Umbilical cord (tissue), 1 donor: ENCODE measurements at regions not wholly inside any gene's neighbourhood (a gene's known extent, or its start where the extent isn't known, plus 50 kb on each side); places are given as distances from the start of the nearest gene placed in this dataset.
"Not testable (repeated sequence)": the region's sequence is repeated elsewhere in the genome, so short reads cannot be mapped to it uniquely, and the experiment has no call there.

ENCODE experiments used
- DNase-seq: peaks from one replicate; pipeline ENCODE4 v3.0.0-alpha.2; 2015; ENCODE audit warnings: low spot score

DNA sequence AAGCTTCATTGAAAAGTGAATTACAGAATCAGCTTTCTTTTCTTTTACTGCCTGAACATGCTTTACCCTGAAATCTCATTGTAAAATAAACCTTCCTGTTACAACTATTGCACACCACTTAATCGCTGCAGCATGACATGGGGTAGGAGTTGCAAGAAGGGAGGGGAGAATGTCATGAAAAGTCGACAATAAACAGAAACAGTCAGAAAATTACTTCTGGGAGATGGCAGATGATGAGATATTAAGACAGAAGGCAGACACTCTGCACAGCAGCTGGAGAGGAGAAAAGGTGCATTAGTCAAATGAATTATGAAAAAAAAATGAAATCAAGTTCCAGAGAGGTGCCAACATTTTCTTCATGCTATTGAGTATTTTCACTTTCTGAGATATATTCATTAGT is 287.7 kb downstream of the PCDH7 start:
- DNase-seq = peak; percentile 80

- no peak for DNase-seq
Measured at GRCh38 chr4:31009926-31010325, 289.8 kb downstream of the PCDH7 start.

GRCh38 chr4:31015123-31015522 is 295.0 kb downstream of the PCDH7 start:
- DNase-seq = no peak

GRCh38 chr4:31016322-31017061 is 296.3 kb downstream of the PCDH7 start:
- no peak for DNase-seq

- no peak for DNase-seq
Measured at GRCh38 chr4:31020363-31020762, 300.2 kb downstream of the PCDH7 start.

DNA sequence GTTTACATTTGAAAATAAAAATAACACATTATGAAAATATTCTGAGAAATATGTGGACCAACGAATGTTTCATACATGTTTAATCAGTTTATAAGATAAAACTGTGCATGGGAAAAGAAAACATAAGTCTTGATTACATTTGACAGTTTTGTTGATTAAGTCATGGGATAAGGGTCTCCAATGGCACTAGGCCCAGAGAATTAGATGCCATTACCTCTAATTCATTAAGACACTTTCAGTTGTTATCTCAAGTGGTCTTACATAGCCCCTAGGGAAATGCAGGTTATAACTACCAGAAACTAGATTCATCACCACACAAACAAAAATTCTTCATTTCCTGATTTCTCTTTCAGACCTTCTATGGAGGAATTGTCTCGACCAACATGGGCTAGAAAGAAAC is 300.8 kb downstream of the PCDH7 start:
- no peak for DNase-seq

- no peak for DNase-seq
Measured at GRCh38 chr4:31022702-31023101, 302.5 kb downstream of the PCDH7 start.

GRCh38 chr4:31023109-31023508 is 302.9 kb downstream of the PCDH7 start:
- DNase-seq = no peak

- no peak for DNase-seq
Measured at GRCh38 chr4:31023742-31024141, 303.6 kb downstream of the PCDH7 start.

- not testable (repeated sequence) for DNase-seq
Measured at GRCh38 chr4:31024781-31025180, 304.6 kb downstream of the PCDH7 start.

- DNase-seq = no peak
Measured at GRCh38 chr4:31026256-31026655, 306.1 kb downstream of the PCDH7 start.

DNA sequence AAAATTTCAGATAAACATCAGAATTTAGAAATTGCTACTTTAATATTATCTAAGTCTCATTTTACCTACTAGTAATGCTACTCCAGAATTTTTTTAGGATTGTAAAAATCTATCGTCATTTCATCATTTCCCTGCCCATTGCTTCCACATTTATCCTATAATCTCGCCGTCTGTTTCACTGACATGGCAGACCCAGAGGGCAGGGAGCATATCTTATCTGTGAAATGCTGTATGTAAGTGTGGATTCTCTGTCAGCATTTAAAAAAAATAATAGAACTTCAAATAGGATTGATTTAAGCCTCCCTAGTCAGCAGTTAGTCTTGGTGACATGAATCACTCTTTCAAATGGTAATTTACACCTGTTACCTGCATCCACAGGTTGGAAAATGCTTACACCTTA is 314.4 kb downstream of the PCDH7 start:
- no peak for DNase-seq

GRCh38 chr4:31035761-31036160 is 315.6 kb downstream of the PCDH7 start:
- no peak for DNase-seq

DNA sequence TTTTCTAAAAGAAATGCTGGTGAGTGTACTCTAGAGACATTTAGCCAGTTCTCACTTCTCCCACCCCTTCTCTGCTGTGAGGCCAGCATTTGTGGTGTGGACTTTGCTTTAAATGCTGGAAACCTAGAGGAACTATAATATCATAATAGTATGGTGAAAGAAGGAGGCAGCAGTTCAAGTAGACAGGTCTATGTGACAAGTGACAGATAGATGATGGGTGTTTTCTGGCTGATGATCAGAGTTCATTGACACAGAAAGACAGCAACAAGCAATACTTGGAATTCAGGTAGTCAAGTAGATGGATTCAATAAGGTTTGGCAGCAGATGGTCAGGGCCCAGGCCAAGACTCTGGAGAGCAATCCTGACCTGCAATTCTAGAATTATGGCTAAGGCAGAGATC is 317.5 kb downstream of the PCDH7 start:
- DNase-seq = no peak

- DNase-seq = no peak
Measured at GRCh38 chr4:31039382-31039781, 319.2 kb downstream of the PCDH7 start.

- DNase-seq = no peak
Measured at GRCh38 chr4:31040106-31040505, 319.9 kb downstream of the PCDH7 start.

DNA sequence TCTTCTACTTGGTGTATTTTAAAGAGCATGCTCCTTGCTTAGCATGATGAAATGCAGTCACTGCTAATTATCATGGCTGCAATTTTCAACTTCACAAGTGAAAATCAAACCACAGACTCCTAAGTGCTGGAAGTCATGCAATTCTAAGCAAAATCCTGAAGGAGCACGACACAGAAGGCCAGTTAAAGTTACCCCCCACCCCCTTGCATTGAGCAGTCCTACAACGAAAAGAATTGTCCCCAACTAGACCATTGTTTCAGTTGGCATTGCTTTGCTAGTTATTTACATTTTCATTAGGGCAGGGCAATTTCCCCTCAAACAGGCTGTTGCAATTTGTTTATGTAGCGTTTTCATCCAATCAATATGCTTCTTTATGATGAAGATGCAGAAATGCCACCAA is 321.2 kb downstream of the PCDH7 start:
- no peak for DNase-seq

- DNase-seq = no peak
Measured at GRCh38 chr4:31041853-31042252, 321.7 kb downstream of the PCDH7 start.

GRCh38 chr4:31043382-31044062 is 323.4 kb downstream of the PCDH7 start:
- no peak for DNase-seq

DNA sequence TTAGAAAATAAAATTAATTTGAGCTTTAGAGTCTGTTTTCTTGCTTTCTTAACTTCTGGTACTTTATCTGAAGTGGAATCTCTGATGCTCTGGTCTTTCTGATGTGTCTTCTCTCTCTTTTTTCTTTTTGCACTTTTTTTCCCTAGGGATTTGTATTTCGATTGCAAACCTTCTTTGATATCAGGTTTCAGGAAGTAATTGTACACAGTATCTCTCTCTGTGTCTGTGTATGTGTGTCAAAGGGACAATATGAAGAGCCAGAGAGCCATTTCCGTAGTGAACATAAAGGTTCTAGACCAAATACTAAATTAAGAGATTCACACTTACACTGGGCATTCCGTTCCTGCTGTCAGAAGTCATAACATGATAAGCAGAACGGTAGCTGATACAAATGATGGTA is 325.0 kb downstream of the PCDH7 start:
- DNase-seq = no peak

- no peak for DNase-seq
Measured at GRCh38 chr4:31045724-31046318, 325.7 kb downstream of the PCDH7 start.

GRCh38 chr4:31051151-31051550 is 331.0 kb downstream of the PCDH7 start:
- no peak for DNase-seq

- no peak for DNase-seq
Measured at GRCh38 chr4:31051565-31051964, 331.4 kb downstream of the PCDH7 start.
